HEK293T (cell line): ENCODE measurements at regions not wholly inside any gene's neighbourhood (a gene's known extent, or its start where the extent isn't known, plus 50 kb on each side); places are given as distances from the start of the nearest gene placed in this dataset.

Experiments
- ELF4 ChIP-seq: fragments of 450-650 bp; IDR thresholded peaks from 2 replicates; pipeline ENCODE4 v1.6.1; 2017; ENCODE audit warnings: antibody characterized with exemption
- FOXA1 ChIP-seq: fragments of 450-650 bp; IDR thresholded peaks from 2 replicates; pipeline ENCODE4 v1.6.1; 2016; ENCODE audit warnings: mild to moderate bottlenecking
- FOXM1 ChIP-seq: fragments of 450-650 bp; IDR thresholded peaks from 2 replicates; pipeline ENCODE4 v1.6.1; 2017; ENCODE audit warnings: mild to moderate bottlenecking, borderline replicate concordance
- SP1 ChIP-seq: fragments of 450-650 bp; IDR thresholded peaks from 2 replicates; pipeline ENCODE4 v1.6.1; 2017
- ZNF384 ChIP-seq: fragments of 450-650 bp; IDR thresholded peaks from 2 replicates; pipeline ENCODE4 v1.6.1; 2016
- TF ChIP-seq, protein P1 (sequence below): fragments of 450-650 bp; IDR thresholded peaks from 2 replicates; pipeline ENCODE4 v1.6.1; 2016

DNA sequence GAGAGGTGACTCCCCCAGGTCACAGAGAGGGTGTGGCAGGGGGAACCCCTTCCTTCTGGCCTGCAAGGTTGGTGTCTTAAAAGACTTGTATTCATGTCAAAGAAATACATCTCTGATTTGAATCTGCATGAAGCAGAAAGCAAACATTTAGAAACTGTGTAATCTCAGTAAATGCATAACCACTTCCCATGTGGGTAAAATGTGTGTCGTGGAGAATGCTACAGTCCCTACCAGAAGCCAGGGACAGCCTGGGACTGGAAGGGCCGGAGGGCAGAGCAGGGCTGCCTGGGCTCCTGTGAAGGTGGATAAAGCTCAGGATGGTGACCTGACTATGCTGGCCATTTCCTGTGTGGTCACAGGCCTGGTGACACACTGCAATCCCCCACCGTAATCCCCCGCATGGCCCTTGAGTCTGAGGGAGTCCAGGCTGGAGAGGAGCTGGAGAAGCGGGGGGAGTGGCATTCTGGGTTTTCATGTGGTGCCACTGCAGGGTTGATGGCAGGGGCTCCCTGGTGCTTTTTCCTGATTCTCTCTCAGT is 102.2 kb downstream of the LRRC30 start:
- no peak for TF ChIP-seq SP1
- TF ChIP-seq FOXA1 = no peak
- TF ChIP-seq ELF4 = no peak
- TF ChIP-seq, protein P1, sequence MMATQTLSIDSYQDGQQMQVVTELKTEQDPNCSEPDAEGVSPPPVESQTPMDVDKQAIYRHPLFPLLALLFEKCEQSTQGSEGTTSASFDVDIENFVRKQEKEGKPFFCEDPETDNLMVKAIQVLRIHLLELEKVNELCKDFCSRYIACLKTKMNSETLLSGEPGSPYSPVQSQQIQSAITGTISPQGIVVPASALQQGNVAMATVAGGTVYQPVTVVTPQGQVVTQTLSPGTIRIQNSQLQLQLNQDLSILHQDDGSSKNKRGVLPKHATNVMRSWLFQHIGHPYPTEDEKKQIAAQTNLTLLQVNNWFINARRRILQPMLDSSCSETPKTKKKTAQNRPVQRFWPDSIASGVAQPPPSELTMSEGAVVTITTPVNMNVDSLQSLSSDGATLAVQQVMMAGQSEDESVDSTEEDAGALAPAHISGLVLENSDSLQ = no peak
- TF ChIP-seq ZNF384 = no peak
- no peak for TF ChIP-seq FOXM1
